RKO (cell line): ENCODE measurements at regions not wholly inside any gene's neighbourhood (a gene's known extent, or its start where the extent isn't known, plus 50 kb on each side); places are given as distances from the start of the nearest gene placed in this dataset.
"Not testable (repeated sequence)": the region's sequence is repeated elsewhere in the genome, so short reads cannot be mapped to it uniquely, and the experiment has no call there.

Source experiments
- DNase-seq: peaks from one replicate; pipeline ENCODE4 v3.0.0-alpha.2; 2016; ENCODE audit warnings: low spot score

DNA sequence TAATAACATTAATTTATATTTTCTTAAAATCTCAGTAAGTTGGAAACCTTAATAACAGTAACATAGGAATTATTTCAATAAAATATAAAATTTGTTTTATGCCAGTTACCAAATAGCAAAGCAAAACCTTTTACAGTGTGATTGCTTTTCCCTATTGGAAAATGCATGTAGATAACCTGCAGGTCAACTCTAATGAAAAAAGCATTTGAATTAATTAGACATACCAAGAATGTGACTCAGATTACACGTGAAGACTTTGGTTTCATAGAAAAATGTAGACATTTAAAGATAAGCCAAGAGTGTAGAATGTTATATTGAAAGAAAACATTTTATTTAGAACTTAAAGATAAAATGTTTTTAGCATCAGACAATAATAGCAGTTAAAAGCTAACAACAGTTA, 888.1 kb downstream of the TMEM121 start:
- DNase-seq, result no peak

DNA sequence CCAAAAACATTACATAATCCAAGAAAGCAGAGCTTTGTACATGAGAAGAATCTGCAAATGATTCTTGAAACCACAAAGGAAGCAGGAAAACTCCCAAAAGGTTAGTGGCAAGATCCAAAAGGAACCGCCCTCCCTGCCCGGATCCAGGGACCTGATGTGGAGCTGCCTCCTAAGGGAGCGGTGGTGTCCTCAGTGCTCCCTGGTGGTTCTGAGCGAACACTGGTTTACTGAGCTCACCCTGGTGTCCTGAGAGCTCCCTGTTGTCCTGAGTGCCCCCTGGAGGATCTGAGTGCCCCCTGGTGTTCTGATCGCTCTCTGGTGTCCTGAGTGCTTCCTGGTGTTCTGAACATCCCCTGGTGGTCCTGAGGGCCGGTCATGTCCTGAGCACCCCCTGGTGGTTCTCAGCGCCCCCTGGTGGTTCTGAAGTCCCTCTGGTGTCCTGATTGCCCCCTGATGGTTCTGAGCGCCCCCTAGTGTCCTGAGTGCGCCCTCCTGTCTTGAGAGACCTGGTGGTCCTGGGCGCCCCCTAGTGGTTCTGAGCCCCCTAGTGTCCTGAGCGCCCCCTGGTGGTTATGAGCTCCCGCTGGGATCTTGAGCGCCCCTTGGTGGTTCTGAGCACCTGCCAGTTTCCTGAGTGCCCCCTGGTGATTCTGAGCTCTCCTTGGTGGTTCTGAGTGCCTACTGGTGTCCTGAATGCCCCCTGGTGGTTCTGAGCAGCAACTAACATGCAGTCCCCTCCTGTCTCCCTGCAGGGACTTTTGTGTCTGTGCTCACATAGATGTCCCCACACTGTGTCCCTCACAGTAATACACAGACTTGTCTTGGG, 891.1 kb downstream of the TMEM121 start:
- DNase-seq, result peak; percentile 49

DNA sequence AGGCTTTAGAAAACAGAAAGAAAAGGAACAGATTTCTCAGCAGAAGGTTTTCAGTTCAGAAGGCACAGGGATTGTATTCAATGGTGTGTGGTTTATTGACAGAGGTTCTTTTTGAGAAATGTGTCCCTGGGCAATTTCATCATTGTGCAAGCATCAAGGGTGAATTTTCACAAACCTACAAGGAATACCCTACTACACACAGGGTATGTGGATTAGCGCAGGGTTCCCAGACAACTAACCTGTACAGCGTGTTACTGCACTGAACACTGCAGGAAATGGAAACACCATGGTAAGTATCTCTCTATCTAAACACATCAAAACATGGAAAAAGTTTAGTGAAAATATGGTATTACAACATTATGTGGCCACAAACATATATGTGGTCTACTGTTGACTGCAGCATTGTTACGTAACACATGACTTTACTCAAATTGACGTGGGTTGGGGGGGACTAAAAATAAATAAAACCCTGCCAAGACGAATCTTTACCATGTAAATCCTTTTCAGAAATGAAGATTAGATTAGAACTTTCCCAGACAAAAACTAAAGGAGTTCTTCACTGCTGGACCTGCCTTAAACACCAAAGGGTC, 893.1 kb downstream of the TMEM121 start:
- DNase-seq, result no peak

DNA sequence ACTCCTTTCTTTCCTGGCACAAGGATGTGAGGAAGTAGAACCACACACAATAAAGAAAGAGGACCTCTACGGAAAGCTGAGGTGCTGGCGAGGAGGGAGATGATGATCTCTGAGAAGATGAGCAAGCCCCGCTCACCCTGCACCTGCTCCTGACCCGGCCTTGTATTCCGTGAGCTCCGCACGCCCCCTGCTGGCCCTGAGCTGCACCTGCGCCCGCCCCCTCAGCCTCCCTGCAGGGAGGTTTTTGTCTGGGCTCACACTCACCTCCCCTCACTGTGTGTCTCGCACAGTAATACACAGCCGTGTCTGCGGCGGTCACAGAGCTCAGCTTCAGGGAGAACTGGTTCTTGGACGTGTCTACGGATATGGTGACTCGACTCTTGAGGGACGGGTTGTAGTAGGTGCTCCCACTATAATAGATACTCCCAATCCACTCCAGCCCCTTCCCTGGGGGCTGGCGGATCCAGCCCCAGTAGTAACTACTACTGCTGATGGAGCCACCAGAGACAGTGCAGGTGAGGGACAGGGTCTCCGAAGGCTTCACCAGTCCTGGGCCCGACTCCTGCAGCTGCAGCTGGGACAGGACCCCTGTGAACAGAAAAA, 895.1 kb downstream of the TMEM121 start:
- DNase-seq, result peak; percentile 53

DNA sequence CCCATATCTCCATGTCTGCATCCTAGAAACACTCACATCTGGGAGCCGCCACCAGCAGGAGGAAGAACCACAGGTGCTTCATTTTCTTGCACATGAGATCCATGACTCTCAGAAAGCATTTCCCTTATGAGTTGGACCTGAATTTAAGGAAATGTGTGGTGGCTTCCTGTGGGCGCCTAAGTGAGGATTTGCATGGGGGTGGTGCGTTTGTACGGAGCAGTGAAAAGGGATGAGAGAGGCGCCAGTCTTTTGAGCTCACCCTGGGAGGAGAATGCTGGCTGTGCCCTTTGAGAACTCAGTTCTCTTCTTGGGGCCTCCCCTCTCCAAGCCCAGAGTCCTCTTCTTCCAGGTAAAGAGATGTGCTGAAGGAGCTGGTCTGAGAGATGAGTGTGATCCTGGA, 895.7 kb downstream of the TMEM121 start:
- no peak for DNase-seq

DNA sequence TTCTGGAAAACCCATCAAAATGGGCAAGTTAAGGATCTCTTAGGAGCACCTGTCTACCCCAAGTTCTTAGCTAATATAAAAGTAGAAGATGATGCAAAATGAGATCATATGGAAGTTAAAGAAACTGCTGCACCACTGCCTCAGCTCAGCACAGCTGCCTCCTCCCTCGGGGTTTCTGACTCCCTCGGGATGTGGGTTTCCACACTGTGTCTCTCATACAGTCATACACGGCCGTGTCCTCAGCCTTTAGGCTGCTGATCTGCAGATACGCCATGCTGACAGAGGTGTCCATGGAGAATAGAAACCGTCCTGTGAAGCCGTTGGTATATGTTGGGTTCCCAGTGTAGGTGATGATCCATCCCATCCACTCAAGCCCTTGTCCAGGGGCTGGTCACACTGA, 898.8 kb downstream of the TMEM121 start:
- not testable (repeated sequence) for DNase-seq

DNA sequence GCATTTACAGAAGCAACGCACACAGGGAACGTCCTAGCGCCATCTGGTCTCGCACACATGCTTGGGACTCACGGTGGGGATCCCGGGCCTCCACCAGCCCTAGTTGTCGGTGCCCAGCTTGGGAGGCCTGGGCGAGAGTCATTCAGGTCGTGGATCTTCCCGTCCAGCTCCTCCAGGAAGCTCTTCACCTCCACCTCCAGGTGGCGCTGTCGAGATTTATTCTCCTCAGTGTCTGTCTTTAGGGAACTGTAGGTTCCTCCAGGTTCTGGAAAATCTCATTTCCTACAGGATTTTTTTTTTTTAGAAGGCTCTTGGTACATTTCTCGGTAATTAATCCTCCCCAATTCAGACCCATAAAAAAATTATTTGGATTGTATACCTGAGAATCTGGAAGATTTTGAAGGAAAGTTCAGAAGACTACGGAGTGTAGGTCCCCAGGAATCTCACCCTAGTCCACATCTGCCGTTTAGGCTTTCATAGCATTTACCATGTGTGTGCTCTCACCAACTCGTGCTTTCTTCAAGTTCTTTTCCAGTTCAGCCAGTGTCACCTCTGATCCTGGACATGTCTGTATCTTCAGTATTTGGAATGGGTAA, 910.0 kb downstream of the TMEM121 start:
- peak; percentile 81 for DNase-seq

DNA sequence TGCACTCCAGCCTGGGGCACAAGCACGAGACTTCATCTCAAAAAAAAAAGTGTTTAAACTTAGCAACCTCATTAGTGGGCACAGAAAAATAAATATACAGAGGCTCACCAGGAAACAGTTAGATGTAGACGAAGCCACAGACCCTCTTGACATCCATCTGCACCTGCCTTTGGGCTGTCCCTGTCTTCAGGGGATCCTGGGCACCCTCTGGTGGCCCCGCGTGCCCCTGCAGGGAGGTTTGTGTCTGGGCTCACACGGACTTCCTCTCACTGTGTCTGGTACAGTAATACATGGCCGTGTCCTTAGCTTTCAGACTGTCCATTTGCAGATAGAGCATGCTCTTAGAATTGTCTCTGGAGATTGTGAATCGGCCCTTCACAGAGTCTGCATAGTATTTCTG, 916.5 kb downstream of the TMEM121 start:
- no peak for DNase-seq

DNA sequence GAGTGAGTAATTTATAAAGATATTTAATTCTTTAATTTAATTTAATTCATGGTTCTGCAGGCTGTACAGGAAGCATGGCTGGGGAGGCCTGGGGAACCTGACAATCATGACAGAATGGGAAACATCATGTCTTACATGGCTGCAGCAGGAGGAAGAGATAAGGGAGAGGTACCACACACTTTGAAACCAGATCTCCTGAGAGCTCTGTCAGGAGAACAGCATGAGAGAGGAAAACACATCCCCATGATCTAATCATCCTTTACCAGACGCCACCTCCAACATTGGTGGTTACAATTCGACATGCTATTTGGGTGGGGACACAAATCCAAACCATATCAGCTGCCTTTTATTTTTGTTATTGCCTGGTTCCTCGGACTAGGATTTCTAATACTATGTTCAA, 928.6 kb downstream of the TMEM121 start:
- DNase-seq, result no peak

DNA sequence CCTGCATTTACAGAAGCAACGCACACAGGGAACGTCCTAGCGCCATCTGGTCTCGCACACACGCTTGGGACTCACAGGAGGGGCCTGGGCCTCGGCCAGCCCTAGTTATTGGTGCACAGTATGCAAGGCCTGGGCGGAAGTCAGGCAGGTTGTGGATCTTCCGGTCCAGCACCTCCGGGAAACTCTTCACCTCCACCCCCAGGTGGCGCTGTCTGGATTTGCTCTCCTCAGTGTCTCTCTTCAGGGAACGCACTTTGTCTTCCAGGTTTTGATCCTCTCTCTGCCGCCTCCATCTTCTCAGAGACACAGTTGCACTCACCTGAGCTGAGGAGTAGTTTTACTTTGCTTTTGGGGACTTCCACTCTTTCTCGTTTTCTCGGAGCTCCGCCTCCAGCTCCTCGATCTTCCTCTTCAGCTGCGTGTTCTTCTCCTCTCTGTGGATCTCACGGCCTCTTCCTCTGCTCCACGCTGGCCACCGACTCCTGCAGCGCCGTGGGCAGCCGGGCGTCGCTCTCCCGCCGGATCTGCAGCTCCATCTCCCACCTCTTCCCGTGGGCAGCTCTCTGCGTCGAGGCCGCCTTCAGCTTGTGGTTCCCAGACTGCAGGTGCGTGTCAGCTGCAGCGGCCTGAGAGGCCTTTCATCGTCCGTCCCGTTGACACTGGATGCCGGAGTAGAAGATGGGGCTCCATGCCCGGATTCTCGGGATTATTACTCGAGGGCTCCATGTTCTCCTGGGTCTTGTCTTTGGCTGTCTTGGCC, 933.8 kb downstream of the TMEM121 start:
- DNase-seq, result peak; percentile 35

DNA sequence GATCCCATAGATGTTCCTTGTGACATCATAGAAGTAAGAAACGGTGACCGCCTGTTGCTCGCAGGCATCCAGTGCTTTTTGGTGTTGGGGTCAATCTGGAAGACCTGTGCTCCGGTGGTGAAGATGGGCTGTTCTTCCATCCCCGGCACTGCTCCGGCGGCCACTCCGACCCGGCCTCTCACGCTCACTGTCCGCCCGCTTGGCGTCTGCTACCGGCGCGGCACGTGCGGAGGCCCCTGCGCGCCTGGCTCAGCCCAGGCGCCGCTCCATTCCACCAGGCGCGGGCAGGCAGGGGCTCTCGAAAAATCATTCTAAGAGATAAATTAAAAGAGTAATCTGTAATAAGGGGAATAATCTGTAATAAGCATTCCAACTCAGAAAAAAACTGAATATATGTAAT, 934.5 kb downstream of the TMEM121 start:
- DNase-seq, result no peak

DNA sequence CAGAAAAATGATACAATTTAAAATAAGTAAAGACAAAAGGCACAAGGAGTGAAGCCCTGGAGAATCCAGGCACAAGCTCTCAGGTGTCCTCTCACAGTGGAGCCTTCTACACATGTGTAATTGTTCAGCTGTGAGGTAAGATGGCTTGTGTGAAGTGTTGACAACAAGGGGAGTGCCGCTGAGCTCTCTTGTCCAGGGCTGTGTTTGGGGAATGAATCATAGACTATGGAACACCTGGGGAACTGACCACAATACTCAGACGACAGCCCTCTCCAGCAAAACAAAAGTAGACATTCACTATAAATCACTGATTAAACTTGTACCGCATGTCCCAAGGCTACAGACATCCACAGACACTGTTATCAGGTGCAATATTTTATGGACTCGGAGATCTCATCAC, 940.1 kb downstream of the TMEM121 start:
- DNase-seq, result not testable (repeated sequence)

DNA sequence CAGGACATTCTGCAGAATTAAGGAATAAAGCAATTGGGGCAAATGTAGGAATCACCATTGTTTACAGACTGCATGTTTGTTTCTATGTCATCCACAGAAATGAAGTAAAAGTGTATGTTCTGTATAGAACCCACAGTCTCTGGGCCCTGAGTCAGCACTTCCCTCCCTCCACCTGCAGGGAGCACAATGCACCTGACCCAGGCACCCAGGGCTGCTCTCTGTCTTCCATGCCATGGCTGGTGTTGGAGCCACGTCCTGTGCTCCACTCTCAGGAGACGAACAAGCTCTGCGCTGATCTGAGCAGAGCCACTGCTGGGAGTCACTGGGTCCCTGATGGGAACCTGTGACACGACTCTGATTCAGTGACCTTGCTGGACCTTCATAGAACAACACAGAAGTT, 942.5 kb downstream of the TMEM121 start:
- DNase-seq, result not testable (repeated sequence)

DNA sequence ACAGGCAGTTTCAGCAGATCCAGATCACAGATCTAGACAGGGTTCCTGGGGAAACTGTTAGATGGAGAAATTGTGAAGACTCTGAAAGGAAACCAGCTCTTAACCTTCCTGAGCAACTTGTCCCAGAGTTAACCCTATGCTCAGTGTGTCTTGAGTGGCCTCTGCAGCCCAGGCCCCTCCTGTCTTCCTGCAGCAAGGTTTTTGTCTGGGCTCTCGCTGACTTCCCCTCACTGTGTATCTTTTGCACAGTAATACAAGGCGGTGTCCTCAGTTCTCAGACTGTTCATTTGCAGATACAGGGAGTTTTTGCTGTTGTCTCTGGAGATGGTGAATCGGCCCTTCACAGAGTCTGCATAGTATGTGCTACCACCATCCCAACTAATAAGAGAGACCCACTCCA, 943.6 kb downstream of the TMEM121 start:
- DNase-seq, result not testable (repeated sequence)

DNA sequence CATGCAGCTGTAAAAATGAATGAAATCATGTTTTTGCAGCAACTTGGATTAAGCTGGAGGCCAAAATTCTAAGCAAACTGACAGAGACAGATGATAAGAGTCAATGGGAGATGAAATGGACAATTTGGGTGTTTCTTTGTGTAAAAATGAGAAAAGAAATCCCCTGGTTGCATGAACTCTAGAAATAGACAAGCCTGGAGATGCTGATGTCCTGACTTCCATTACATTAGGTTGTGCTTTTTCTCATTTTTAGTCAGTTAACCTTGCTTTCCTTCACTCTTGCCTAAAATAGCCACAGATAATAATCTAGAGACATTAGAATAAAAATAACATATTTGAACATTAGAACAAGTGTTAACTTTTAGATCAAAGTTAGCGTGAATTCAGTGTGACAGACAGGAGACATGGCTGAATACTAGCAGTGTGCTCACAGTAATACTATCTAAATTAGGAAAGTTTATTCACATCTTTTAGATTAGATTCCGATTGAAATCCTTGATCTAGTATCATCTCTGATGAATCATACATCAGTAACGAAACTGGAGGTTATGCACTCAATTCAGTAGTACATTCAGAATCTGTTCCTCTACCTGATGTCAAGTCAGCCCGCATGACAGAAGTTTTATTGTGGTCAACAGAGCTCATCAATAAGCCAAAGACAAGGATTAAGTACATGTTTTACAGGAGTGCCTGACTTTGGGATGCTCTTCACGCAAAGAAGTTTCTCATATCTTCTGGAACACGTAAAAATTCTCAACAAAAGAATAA, 948.1 kb downstream of the TMEM121 start:
- not testable (repeated sequence) for DNase-seq

DNA sequence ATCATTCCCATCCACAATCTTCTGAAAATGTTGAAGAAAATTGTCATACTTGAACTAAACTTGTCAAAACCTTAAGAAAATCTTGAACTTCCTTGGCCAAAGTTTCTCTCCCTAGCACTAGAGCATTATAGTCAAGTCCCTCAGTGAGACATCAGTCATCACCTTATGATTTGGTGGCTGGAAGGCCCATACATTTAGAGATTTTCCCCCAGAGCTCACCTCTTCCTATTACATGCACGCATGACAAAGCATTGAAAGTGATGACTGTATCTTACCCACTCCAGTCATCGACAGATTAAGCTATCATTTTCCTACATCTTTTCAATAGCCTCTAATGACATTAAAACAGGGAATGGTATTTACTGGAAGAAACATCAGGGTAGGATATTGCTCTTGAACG, 948.8 kb downstream of the TMEM121 start:
- not testable (repeated sequence) for DNase-seq

DNA sequence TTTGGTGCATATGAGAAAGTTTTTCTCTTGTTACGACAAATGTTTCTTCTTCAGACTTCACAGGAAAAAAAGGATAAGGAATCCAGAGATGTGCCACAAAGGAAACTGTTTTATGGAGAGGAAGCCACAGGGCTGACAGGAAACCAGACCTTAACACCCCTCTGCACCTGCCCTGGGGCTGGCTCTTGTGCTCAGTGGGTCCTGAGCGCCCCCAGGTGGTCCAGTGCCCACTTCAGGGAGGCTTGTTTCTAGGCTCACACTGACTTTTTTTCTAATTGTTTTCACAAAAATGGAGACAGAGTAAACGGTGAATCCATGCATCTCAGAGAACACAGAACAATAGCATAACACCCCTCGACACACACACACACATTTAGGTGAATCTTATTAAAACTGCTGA, 951.2 kb downstream of the TMEM121 start:
- DNase-seq, result not testable (repeated sequence)

DNA sequence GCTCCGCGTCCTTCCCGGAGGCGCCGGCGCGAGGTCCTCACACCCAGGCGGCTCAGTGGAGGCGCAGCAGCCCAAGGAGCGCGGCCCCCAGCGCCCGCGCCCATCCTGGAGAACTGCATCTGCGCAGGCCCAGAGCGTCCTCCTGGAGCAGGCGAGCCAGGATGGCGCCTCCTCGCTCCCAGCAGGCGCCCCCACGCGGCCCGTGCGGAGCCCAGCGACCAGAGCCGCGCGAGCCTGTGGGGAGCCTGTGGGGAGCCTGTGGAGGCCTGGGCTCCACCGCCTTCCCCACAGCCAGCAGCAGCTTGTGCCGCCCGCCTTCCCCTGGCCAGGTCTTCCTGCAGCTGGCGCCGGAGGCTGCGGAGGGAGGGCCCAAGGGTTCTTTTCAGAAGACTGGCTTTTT, 953.9 kb downstream of the TMEM121 start:
- not testable (repeated sequence) for DNase-seq

DNA sequence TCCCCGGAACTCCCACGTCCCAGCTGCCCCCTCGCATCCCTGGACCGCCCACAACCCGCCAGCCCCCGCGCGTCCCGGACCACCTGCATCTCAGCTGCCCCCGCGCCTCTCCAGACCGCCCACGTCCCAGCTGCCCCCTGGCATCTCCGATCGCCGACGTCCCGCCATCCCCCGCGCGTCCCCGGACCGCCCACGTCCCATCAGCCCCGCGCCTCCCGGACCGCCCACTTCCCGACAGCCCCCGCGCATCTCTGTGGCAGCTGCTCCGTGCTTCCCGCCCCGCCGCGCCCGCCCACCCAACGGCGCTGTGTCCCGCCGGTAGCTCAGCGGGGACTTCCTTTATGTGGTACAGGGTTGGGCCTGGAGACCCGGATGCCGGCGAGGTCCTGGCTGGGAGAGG, 955.8 kb downstream of the TMEM121 start:
- not testable (repeated sequence) for DNase-seq

DNA sequence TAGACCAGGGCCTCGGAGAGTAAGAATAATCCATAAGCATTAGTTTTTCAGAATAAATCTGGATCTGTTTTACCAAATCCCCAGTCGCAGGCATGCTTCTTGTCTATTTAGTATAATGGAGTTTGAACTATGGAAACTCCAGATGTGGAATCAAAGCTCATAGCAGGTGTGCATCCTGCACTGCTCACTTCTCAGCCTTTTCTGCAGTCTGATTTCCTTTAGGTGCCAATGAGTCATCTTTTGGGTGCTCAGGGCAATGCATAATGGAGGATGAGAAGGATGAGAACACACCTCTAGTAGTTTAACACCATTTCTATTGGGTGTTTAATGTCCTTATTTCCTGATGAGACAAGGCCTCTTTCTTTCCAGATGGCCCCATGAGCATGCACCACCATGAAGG, 961.2 kb downstream of the TMEM121 start:
- no peak for DNase-seq

DNA sequence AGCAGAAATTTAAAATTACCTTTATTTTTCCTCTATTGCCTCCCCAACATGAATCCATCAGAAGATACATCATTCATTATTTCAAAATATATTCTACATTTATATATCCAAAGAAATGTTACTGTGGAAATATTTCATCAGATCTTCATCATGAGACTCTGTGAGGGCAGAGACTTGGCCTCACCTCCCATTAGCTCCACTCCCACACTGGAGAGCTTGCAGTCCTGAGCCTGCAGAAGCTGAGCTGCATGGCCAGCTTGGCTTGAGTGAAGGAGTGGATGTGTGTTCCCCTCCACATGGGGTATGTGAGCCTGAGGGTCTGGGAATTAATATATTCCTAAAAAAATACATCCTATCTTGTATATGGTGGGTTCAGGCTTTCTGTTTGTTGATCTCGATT, 961.9 kb downstream of the TMEM121 start:
- DNase-seq, result no peak
